SU-DHL-6 (cell line): ENCODE measurements at regions not wholly inside any gene's neighbourhood (a gene's known extent, or its start where the extent isn't known, plus 50 kb on each side); places are given as distances from the start of the nearest gene placed in this dataset.
"Not testable (repeated sequence)": the region's sequence is repeated elsewhere in the genome, so short reads cannot be mapped to it uniquely, and the experiment has no call there.

Experiments
- H2AFZ ChIP-seq: fragments of 200-600 bp; sonication (generic); 2 replicates; pipeline ENCODE4 v1.6.1; 2014; ENCODE audit warnings: low read depth, mild to moderate bottlenecking, moderate library complexity, mixed read lengths, antibody characterized with exemption, low read length; ENCODE audit not compliant: severe bottlenecking
- H3F3A ChIP-seq: fragments of 200-600 bp; shearing (Covaris generic); 2 replicates; pipeline ENCODE4 v1.6.0; 2016; ENCODE audit warnings: antibody characterized with exemption, mild to moderate bottlenecking; ENCODE audit not compliant: insufficient read depth
- H3K27ac ChIP-seq: fragments of 200-600 bp; sonication (generic); 2 replicates; pipeline ENCODE4 v1.5.1; 2016; ENCODE audit warnings: low read depth, mild to moderate bottlenecking, low read length, moderate library complexity, mixed read lengths
- H3K27me3 ChIP-seq: fragments of 200-600 bp; sonication (generic), shearing (Covaris generic); 2 replicates; pipeline ENCODE4 v1.6.0; 2014; ENCODE audit warnings: mild to moderate bottlenecking, low read length
- H3K36me3 ChIP-seq: fragments of 200-600 bp; sonication (generic); 2 replicates; pipeline ENCODE4 v1.6.1; 2014; ENCODE audit warnings: mild to moderate bottlenecking, low read length, mixed read lengths
- H3K4me2 ChIP-seq: fragments of 300-600, 200-600 bp; shearing (Covaris generic), sonication (generic); 2 replicates; pipeline ENCODE4 v1.6.0; 2014; ENCODE audit warnings: low read length, low read depth, mild to moderate bottlenecking; ENCODE audit not compliant: poor library complexity, severe bottlenecking
- H3K4me3 ChIP-seq: fragments of 200-600 bp; sonication (generic); 2 replicates; pipeline ENCODE4 v1.5.1; 2014; ENCODE audit warnings: antibody characterized with exemption, low read length, mild to moderate bottlenecking, mixed read lengths; ENCODE audit not compliant: insufficient read depth, poor library complexity, severe bottlenecking
- H3K79me2 ChIP-seq: fragments of 200-600 bp; sonication (generic); 2 replicates; pipeline ENCODE4 v1.6.1; 2014; ENCODE audit warnings: mild to moderate bottlenecking, low read length, moderate library complexity; ENCODE audit not compliant: insufficient read depth
- H3K9ac ChIP-seq: fragments of 200-600 bp; sonication (generic); 2 replicates; pipeline ENCODE4 v1.7.0; 2014; ENCODE audit warnings: mild to moderate bottlenecking, low read length
- H3K9me2 ChIP-seq: fragments of 200-600 bp; sonication (generic); replicated peaks from 2 replicates; pipeline ENCODE4 v1.6.1; 2014; ENCODE audit warnings: low read length; ENCODE audit not compliant: insufficient read depth
- H3K9me3 ChIP-seq: fragments of 200-600 bp; sonication (generic); 2 replicates; pipeline ENCODE4 v1.6.1; 2014; ENCODE audit warnings: low read length, mixed read lengths; ENCODE audit not compliant: insufficient read depth
- H4K20me1 ChIP-seq: fragments of 200-600 bp; sonication (generic); 2 replicates; pipeline ENCODE4 v1.6.1; 2014; ENCODE audit warnings: low read depth, mild to moderate bottlenecking, antibody characterized with exemption, low read length, moderate library complexity, mixed read lengths
- CTCF ChIP-seq: fragments of 200-600 bp; sonication (generic); IDR thresholded peaks from one replicate; pipeline ENCODE4 v1.5.1; 2017; ENCODE audit warnings: antibody characterized with exemption, mild to moderate bottlenecking, low read length, moderate library complexity; ENCODE audit not compliant: insufficient read depth, poor library complexity, severe bottlenecking
- EZH2phosphoT487 ChIP-seq: fragments of 200-600 bp; sonication (generic), shearing (Covaris generic); conservative IDR thresholded peaks from 2 replicates; pipeline ENCODE4 v1.6.1; 2018; ENCODE audit warnings: mild to moderate bottlenecking, antibody characterized with exemption, low read length, moderate library complexity, mixed read lengths

- Histone ChIP-seq H2AFZ (no peak overlapping the region), H3K9me3 (no peaks in the 10 kb centered on the region), H3K27ac (no peak overlapping the region), H4K20me1 (no peaks in the 10 kb centered on the region), H3K27me3 (no peaks in the 10 kb centered on the region), H3F3A (no peaks in the 10 kb centered on the region), H3K4me2 (no peak overlapping the region), H3K36me3 (no peaks in the 10 kb centered on the region), H3K79me2 (no peaks in the 10 kb centered on the region), H3K9ac (no peak overlapping the region), H3K4me3 (no peak overlapping the region), H3K9me2 (no peaks in the 10 kb centered on the region)
- no peak for TF ChIP-seq EZH2phosphoT487
- no peak for TF ChIP-seq CTCF
These were observed 375.6 kb upstream of the CCDC54 start for GRCh38 chr3:107001635-107002034.

GRCh38 chr3:107005352-107005751 is 371.9 kb upstream of the CCDC54 start:
- not testable (repeated sequence) for H4K20me1 ChIP-seq, H3K4me3 ChIP-seq, H3K27me3 ChIP-seq, H3K36me3 ChIP-seq, H3K9ac ChIP-seq, H3K9me2 ChIP-seq, H3F3A ChIP-seq, H3K79me2 ChIP-seq, H3K4me2 ChIP-seq, H3K9me3 ChIP-seq, H3K27ac ChIP-seq
- peak overlapping the region; percentile 41 for H2AFZ ChIP-seq

GRCh38 chr3:107008213-107008612 is 369.0 kb upstream of the CCDC54 start:
- Histone ChIP-seq H3K27me3 (no peaks in the 10 kb centered on the region), H3K79me2 (no peaks in the 10 kb centered on the region), H3K9ac (no peak overlapping the region), H2AFZ (no peak overlapping the region), H3K4me3 (no peak overlapping the region), H3K9me2 (no peaks in the 10 kb centered on the region), H3K9me3 (no peaks in the 10 kb centered on the region), H4K20me1 (no peaks in the 10 kb centered on the region), H3K36me3 (no peaks in the 10 kb centered on the region), H3K4me2 (no peak overlapping the region), H3F3A (no peaks in the 10 kb centered on the region), H3K27ac (no peak overlapping the region)
- TF ChIP-seq EZH2phosphoT487 (no peak), CTCF (no peak)

GRCh38 chr3:107013641-107014040 is 363.6 kb upstream of the CCDC54 start:
- no peak overlapping the region for H3K27ac ChIP-seq
- H3K9ac ChIP-seq = no peak overlapping the region
- no peak overlapping the region for H3K4me2 ChIP-seq
- H3K4me3 ChIP-seq = no peak overlapping the region
- no peaks in the 10 kb centered on the region for H3K9me2 ChIP-seq
- H3K9me3 ChIP-seq = no peaks in the 10 kb centered on the region
- H3F3A ChIP-seq = no peaks in the 10 kb centered on the region
- no peak overlapping the region for H2AFZ ChIP-seq
- no peaks in the 10 kb centered on the region for H3K36me3 ChIP-seq
- H3K27me3 ChIP-seq = no peaks in the 10 kb centered on the region
- H3K79me2 ChIP-seq = no peaks in the 10 kb centered on the region
- TF ChIP-seq EZH2phosphoT487 (no peak), CTCF (no peak)
- no peaks in the 10 kb centered on the region for H4K20me1 ChIP-seq
